ENCODE measurements at regions not wholly inside any gene's neighbourhood (a gene's known extent, or its start where the extent isn't known, plus 50 kb on each side); places are given as distances from the start of the nearest gene placed in this dataset.

GRCh38 chr20:24752612-24753011 is 196.5 kb upstream of the CST7 start:
- POLR2A ChIA-PET = no interaction called here
- intact Hi-C loops (cut with micrococcal nuclease; ENCODE audit: unreplicated experiment) (no loop called here), in situ Hi-C loops (cut with HindIII; ENCODE audit: low pct_unique_long_range_greater_than_20kb, low sequenced_read_pairs) (no loop called here)
- CTCF ChIA-PET = no interaction called here
- no peaks in the 10 kb centered on the region for H3K4me1 ChIP-seq (ENCODE audit: control insufficient read depth, insufficient read depth, low read length)
- DNase-seq (ENCODE audit: low read depth, low spot score) (no peak), ATAC-seq (no peak)
- H3K27me3 ChIP-seq (ENCODE audit: control insufficient read depth, insufficient read depth, low read length) = no peaks in the 10 kb centered on the region
- TF ChIP-seq POLR2AphosphoS5 (IDR thresholded peaks at IDR 0.05; ENCODE audit: low read depth, low read length) (no peak), REST (IDR thresholded peaks at IDR 0.05; ENCODE audit: insufficient read depth in 1 of 2, low read depth in 2 of 2, low read length in 1 of 2) (no peak), TCF7L2 (IDR thresholded peaks at IDR 0.05; ENCODE audit: low read depth, low read length) (no peak), CTCF (IDR thresholded peaks at IDR 0.05) (no peak), SIN3A (IDR thresholded peaks at IDR 0.05; ENCODE audit: borderline replicate concordance, insufficient read depth, low read depth, low read length) (no peak)
- H3K36me3 ChIP-seq (ENCODE audit: control insufficient read depth, insufficient read depth, low read length) = no peaks in the 10 kb centered on the region
- BruUV-seq (replicated peaks) = no TSS peak
- no peaks in the 10 kb centered on the region for H3K9me3 ChIP-seq (ENCODE audit: control insufficient read depth, insufficient read depth, low read depth, low read length)
- no peak overlapping the region for H3K27ac ChIP-seq (ENCODE audit: low read length)
- no peak overlapping the region for H3K4me3 ChIP-seq (ENCODE audit: low read depth in 2 of 2, low read length in 2 of 2)

- TF ChIP-seq CTCF (IDR thresholded peaks at IDR 0.05) = no peak
- no peak for TF ChIP-seq REST (IDR thresholded peaks at IDR 0.05; ENCODE audit: insufficient read depth in 1 of 2, low read depth in 2 of 2, low read length in 1 of 2)
- TF ChIP-seq SIN3A (IDR thresholded peaks at IDR 0.05; ENCODE audit: borderline replicate concordance, insufficient read depth, low read depth, low read length) = no peak
- TF ChIP-seq TCF7L2 (IDR thresholded peaks at IDR 0.05; ENCODE audit: low read depth, low read length) = no peak
- no peak for TF ChIP-seq POLR2AphosphoS5 (IDR thresholded peaks at IDR 0.05; ENCODE audit: low read depth, low read length)
- ATAC-seq (no peak), DNase-seq (ENCODE audit: low read depth, low spot score) (no peak)
- intact Hi-C loops (cut with micrococcal nuclease; ENCODE audit: unreplicated experiment) = no loop called here
- Histone ChIP-seq H3K27ac (ENCODE audit: low read length) (no peak overlapping the region), H3K4me1 (ENCODE audit: control insufficient read depth, insufficient read depth, low read length) (no peaks in the 10 kb centered on the region), H3K27me3 (ENCODE audit: control insufficient read depth, insufficient read depth, low read length) (no peaks in the 10 kb centered on the region), H3K4me3 (ENCODE audit: low read depth in 2 of 2, low read length in 2 of 2) (no peak overlapping the region), H3K9me3 (ENCODE audit: control insufficient read depth, insufficient read depth, low read depth, low read length) (no peaks in the 10 kb centered on the region), H3K36me3 (ENCODE audit: control insufficient read depth, insufficient read depth, low read length) (no peaks in the 10 kb centered on the region)
- BruUV-seq (replicated peaks) = no TSS peak
- POLR2A ChIA-PET = no interaction called here
- in situ Hi-C loops (cut with HindIII; ENCODE audit: low pct_unique_long_range_greater_than_20kb, low sequenced_read_pairs) = no loop called here
- CTCF ChIA-PET = no interaction called here
These were observed 195.9 kb upstream of the CST7 start for GRCh38 chr20:24753130-24753529.
